Stomach (tissue), 4 donors: ENCODE measurements at regions not wholly inside any gene's neighbourhood (a gene's known extent, or its start where the extent isn't known, plus 50 kb on each side); places are given as distances from the start of the nearest gene placed in this dataset.

Experiments
- EP300 ChIP-seq: sonication (generic); formaldehyde crosslinking; IDR thresholded peaks from one replicate; pipeline ENCODE4 v1.6.1; 2017; ENCODE audit warnings: antibody characterized with exemption
- POLR2A ChIP-seq, 4 donors: fragments of 450-650 bp; IDR thresholded peaks; one replicate each; pipeline ENCODE4 v1.6.1; 2016; ENCODE audit warnings: antibody characterized with exemption in 4 of 4, control low read depth in 2 of 4, mild to moderate bottlenecking in 1 of 4, moderate library complexity in 1 of 4
- POLR2AphosphoS5 ChIP-seq, 3 donors: sonication (generic); formaldehyde crosslinking; IDR thresholded peaks; one replicate each; pipeline ENCODE4 v1.6.1; 2016; ENCODE audit warnings: antibody characterized with exemption in 3 of 3
- TF ChIP-seq, protein P1 (sequence below), 7 experiments: fragments of 450-650 bp in 4 of 7; fragments of 200-600 bp in 3 of 7; sonication (generic) in 3 of 7; IDR thresholded peaks; one replicate each; pipeline ENCODE4 v1.5.1; 2016 to 2019; ENCODE audit warnings: antibody characterized with exemption in 7 of 7, control low read depth in 2 of 7, mild to moderate bottlenecking in 1 of 7

DNA sequence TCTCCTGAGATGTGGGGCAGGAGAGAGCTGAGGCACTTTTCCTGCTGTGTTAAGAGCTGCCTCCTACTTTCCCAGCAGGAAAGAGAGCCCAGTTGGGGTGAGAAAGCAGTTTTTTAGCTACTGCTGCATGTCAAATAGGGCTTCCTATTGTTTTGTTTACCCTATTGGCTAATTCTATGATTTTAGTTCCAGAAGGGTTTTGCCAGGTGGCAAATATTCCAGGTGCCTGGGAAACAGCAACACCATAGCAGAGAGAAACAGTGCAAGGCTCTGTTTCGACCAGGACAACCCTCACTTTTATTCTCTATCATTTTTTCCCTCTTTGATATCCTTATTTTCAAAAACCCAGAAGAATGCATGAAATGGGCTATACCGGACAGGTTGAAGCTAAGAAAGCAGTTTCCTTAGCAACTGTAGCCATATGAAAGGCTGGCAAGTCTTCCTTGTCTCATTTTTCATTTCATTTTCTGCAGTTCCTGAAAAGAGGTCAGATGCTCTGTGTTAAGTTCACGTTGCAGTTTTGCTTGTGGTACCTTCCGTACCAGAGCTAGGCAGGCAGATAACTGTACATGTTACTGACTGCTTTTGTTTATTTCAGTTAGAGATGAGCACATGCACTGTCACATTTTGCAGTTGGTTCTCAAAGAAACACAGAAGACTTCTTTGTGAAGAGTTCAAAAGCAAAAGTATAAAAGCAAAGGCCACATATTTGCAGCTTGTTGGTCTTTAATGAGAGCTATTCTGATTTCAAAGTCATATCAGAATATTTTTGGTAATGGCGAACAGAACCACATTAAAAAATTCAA is 84.8 kb downstream of the AQP4 start:
- TF ChIP-seq POLR2A (IDR thresholded peaks at IDR 0.05), result no peak
- TF ChIP-seq, protein P1, sequence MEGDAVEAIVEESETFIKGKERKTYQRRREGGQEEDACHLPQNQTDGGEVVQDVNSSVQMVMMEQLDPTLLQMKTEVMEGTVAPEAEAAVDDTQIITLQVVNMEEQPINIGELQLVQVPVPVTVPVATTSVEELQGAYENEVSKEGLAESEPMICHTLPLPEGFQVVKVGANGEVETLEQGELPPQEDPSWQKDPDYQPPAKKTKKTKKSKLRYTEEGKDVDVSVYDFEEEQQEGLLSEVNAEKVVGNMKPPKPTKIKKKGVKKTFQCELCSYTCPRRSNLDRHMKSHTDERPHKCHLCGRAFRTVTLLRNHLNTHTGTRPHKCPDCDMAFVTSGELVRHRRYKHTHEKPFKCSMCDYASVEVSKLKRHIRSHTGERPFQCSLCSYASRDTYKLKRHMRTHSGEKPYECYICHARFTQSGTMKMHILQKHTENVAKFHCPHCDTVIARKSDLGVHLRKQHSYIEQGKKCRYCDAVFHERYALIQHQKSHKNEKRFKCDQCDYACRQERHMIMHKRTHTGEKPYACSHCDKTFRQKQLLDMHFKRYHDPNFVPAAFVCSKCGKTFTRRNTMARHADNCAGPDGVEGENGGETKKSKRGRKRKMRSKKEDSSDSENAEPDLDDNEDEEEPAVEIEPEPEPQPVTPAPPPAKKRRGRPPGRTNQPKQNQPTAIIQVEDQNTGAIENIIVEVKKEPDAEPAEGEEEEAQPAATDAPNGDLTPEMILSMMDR (IDR thresholded peaks at IDR 0.05), result no peak
- TF ChIP-seq EP300, result no peak
- no peak for TF ChIP-seq POLR2AphosphoS5 (IDR thresholded peaks at IDR 0.05)
